ENCODE measurements at regions not wholly inside any gene's neighbourhood (a gene's known extent, or its start where the extent isn't known, plus 50 kb on each side); places are given as distances from the start of the nearest gene placed in this dataset.

GRCh38 chr7:53209129-53209528 lies 173.7 kb downstream of the POM121L12 start:
- H2AFZ ChIP-seq (ENCODE audit: low read length) = no peak overlapping the region
- no peak overlapping the region for H3K4me3 ChIP-seq (ENCODE audit: extremely low read depth in 1 of 4, insufficient read depth in 2 of 4, low read depth in 3 of 4, low read length in 4 of 4)
- H3K4me1 ChIP-seq (replicated peaks in 1 of 4; ENCODE audit: control insufficient read depth in 3 of 4, insufficient read depth in 4 of 4, low read length in 3 of 4) = no peaks in the 10 kb centered on the region
- H4K20me1 ChIP-seq (replicated peaks in 1 of 2; ENCODE audit: control insufficient read depth in 1 of 2, insufficient read depth in 2 of 2, low read length in 2 of 2) = no peaks in the 10 kb centered on the region
- TF ChIP-seq SUZ12 (IDR thresholded peaks at IDR 0.05; ENCODE audit: low read length) (no peak), RBBP5 (IDR thresholded peaks at IDR 0.05; ENCODE audit: borderline replicate concordance, low read depth, low read length) (no peak), SIRT6 (IDR thresholded peaks at IDR 0.05; ENCODE audit: low read length) (no peak), HDAC6 (IDR thresholded peaks at IDR 0.05; ENCODE audit: low read depth, low read length) (no peak), RAD21 (IDR thresholded peaks at IDR 0.05 in 1 of 2, conservative IDR thresholded peaks at IDR 0.05 in 1 of 2; ENCODE audit: low read depth in 2 of 2, low read length in 2 of 2) (peak; percentile 60 to 67), ASH2L (IDR thresholded peaks at IDR 0.05; ENCODE audit: low read length) (no peak), CHD1 (IDR thresholded peaks at IDR 0.05; ENCODE audit: low read depth, low read length) (no peak), CREB1 (IDR thresholded peaks at IDR 0.05) (no peak), TBP (IDR thresholded peaks at IDR 0.05; ENCODE audit: low read depth, low read length) (no peak)
- TF ChIP-seq, protein P1, sequence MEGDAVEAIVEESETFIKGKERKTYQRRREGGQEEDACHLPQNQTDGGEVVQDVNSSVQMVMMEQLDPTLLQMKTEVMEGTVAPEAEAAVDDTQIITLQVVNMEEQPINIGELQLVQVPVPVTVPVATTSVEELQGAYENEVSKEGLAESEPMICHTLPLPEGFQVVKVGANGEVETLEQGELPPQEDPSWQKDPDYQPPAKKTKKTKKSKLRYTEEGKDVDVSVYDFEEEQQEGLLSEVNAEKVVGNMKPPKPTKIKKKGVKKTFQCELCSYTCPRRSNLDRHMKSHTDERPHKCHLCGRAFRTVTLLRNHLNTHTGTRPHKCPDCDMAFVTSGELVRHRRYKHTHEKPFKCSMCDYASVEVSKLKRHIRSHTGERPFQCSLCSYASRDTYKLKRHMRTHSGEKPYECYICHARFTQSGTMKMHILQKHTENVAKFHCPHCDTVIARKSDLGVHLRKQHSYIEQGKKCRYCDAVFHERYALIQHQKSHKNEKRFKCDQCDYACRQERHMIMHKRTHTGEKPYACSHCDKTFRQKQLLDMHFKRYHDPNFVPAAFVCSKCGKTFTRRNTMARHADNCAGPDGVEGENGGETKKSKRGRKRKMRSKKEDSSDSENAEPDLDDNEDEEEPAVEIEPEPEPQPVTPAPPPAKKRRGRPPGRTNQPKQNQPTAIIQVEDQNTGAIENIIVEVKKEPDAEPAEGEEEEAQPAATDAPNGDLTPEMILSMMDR (IDR thresholded peaks at IDR 0.05; ENCODE audit: control extremely low read depth in 1 of 3, insufficient read depth in 1 of 3, low read depth in 1 of 3, low read length in 3 of 3) = peak in 2 of 3 experiments; percentile 33 to 53; a peak in 3 of 4 replicates
- 65% methylated on average over 3 of the region's 3 CpGs; no CpG with 5 or more reads in 1 of the 2 experiments for WGBS, 2 experiments (ENCODE audit: extremely low coverage in 1 of 2, insufficient coverage in 1 of 2, insufficient read length in 1 of 2, insufficient replicate concordance in 2 of 2, low coverage in 1 of 2, low lambda C conversion rate in 2 of 2, missing lambda C conversion rate in 1 of 2)
- H3K79me1 ChIP-seq (ENCODE audit: low read depth, low read length) = no peaks in the 10 kb centered on the region
- H4K8ac ChIP-seq (ENCODE audit: extremely low read depth, insufficient read depth, low read length) = no peak overlapping the region
- H3K79me2 ChIP-seq (ENCODE audit: control insufficient read depth in 1 of 2, insufficient read depth in 2 of 2, low read length in 2 of 2) = no peaks in the 10 kb centered on the region
- no peak overlapping the region for H3K4me2 ChIP-seq (ENCODE audit: insufficient read depth in 1 of 2, low read depth in 2 of 2, low read length in 2 of 2)
- ChIA-PET CTCF (ENCODE audit: partially characterized antibody) (interaction anchor here (1.4 kb wide), 1 partner anchor 37 kb away, joined by 3 read pairs; no protein-coding TSS in a partner anchor), POLR2A (ENCODE audit: partially characterized antibody) (no interaction called here)
- no peak overlapping the region for H2BK20ac ChIP-seq (ENCODE audit: low read length)
- no peak overlapping the region for H3K27ac ChIP-seq (ENCODE audit: low read depth, low read length)
- H3K9me3 ChIP-seq (ENCODE audit: insufficient read depth in 2 of 2, low read depth in 1 of 2, low read length in 1 of 2) = peaks cover 4 to 9% of the 10 kb centered on the region in 2 experiments; a peak in 2 of 4 replicates
- no peak overlapping the region for H3K4ac ChIP-seq (replicated peaks; ENCODE audit: insufficient read length, low read depth, low read length)
- no peak for DNase-seq (ENCODE audit: low read depth in 1 of 2, low spot score in 2 of 2)
- no peak overlapping the region for H2BK120ac ChIP-seq (replicated peaks; ENCODE audit: low read depth, low read length)
- no peak overlapping the region for H3K23ac ChIP-seq (ENCODE audit: insufficient read length)
- H3K18ac ChIP-seq (ENCODE audit: extremely low read depth, low read length) = no peak overlapping the region
- no peak overlapping the region for H3K9ac ChIP-seq (replicated peaks in 1 of 4; ENCODE audit: extremely low read depth in 1 of 4, low read depth in 3 of 4, low read length in 3 of 4)
- no peak overlapping the region for H4K5ac ChIP-seq (ENCODE audit: insufficient read length, low read depth, low read length)
- no peak overlapping the region for H2BK12ac ChIP-seq (ENCODE audit: low read depth, low read length)
- no peak overlapping the region for H2BK15ac ChIP-seq (ENCODE audit: low read length)
- no peak overlapping the region for H3K56ac ChIP-seq (replicated peaks; ENCODE audit: insufficient read length, low read depth, low read length)
- H3K14ac ChIP-seq (ENCODE audit: insufficient read length) = no peak overlapping the region
- no peaks in the 10 kb centered on the region for H3K23me2 ChIP-seq (ENCODE audit: low read depth, low read length)
- peak; percentile 52 for FAIRE-seq
- H3K36me3 ChIP-seq (ENCODE audit: control insufficient read depth in 2 of 4, insufficient read depth in 4 of 4, low read length in 3 of 4) = no peaks in the 10 kb centered on the region
- H3K27me3 ChIP-seq (replicated peaks in 1 of 4; ENCODE audit: control insufficient read depth in 3 of 4, extremely low read depth in 1 of 4, insufficient read depth in 3 of 4, low read length in 3 of 4) = no peaks in the 10 kb centered on the region
- H2AK5ac ChIP-seq (ENCODE audit: low read depth, low read length) = no peak overlapping the region
- no peak overlapping the region for H2BK5ac ChIP-seq (ENCODE audit: low read depth, low read length)
- H4K91ac ChIP-seq (replicated peaks; ENCODE audit: insufficient read length, low read length) = no peak overlapping the region

Measured in H1 (cell line).